Fibroblast of the aortic adventitia (primary cell): ENCODE measurements at regions not wholly inside any gene's neighbourhood (a gene's known extent, or its start where the extent isn't known, plus 50 kb on each side); places are given as distances from the start of the nearest gene placed in this dataset.

Source experiments
- DNase-seq: peaks from one replicate; pipeline ENCODE4 v3.0.0-alpha.2; 2010; ENCODE audit warnings: low read depth
- H3K4me3 ChIP-seq: 2 replicates; pipeline ENCODE4 v1.5.1; 2011; ENCODE audit warnings: low read depth, mild to moderate bottlenecking, control low read depth, low read length, moderate library complexity
- TF ChIP-seq, protein P1 (sequence below): IDR thresholded peaks from 2 replicates; pipeline ENCODE4 v1.5.1; 2011; ENCODE audit warnings: mild to moderate bottlenecking, low read length, control low read depth, inconsistent platforms; ENCODE audit not compliant: insufficient read depth

DNA sequence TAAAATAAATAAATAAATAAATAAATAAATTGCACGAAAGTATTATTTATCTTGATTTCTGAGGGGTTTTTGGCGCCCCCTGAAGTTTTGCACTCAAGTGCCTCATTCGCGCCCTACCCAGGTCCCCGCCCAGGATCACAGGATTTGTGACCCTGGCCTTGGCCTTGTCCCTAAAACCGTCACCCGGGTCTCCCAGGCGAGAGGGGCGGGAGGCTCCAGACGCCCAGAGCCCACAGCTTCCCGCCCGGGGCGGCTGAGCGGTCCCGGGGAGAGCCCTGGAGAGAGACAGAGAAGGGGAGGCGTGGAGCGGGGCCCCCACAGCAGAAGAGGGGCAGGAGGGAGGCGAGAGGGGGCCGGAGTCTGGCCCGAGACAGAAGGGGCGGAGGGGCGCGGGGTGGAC lies 91.8 kb upstream of the CASZ1 start:
- H3K4me3 ChIP-seq, result no peak overlapping the region
- no peak for DNase-seq
- TF ChIP-seq, protein P1, sequence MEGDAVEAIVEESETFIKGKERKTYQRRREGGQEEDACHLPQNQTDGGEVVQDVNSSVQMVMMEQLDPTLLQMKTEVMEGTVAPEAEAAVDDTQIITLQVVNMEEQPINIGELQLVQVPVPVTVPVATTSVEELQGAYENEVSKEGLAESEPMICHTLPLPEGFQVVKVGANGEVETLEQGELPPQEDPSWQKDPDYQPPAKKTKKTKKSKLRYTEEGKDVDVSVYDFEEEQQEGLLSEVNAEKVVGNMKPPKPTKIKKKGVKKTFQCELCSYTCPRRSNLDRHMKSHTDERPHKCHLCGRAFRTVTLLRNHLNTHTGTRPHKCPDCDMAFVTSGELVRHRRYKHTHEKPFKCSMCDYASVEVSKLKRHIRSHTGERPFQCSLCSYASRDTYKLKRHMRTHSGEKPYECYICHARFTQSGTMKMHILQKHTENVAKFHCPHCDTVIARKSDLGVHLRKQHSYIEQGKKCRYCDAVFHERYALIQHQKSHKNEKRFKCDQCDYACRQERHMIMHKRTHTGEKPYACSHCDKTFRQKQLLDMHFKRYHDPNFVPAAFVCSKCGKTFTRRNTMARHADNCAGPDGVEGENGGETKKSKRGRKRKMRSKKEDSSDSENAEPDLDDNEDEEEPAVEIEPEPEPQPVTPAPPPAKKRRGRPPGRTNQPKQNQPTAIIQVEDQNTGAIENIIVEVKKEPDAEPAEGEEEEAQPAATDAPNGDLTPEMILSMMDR, result no peak

DNA sequence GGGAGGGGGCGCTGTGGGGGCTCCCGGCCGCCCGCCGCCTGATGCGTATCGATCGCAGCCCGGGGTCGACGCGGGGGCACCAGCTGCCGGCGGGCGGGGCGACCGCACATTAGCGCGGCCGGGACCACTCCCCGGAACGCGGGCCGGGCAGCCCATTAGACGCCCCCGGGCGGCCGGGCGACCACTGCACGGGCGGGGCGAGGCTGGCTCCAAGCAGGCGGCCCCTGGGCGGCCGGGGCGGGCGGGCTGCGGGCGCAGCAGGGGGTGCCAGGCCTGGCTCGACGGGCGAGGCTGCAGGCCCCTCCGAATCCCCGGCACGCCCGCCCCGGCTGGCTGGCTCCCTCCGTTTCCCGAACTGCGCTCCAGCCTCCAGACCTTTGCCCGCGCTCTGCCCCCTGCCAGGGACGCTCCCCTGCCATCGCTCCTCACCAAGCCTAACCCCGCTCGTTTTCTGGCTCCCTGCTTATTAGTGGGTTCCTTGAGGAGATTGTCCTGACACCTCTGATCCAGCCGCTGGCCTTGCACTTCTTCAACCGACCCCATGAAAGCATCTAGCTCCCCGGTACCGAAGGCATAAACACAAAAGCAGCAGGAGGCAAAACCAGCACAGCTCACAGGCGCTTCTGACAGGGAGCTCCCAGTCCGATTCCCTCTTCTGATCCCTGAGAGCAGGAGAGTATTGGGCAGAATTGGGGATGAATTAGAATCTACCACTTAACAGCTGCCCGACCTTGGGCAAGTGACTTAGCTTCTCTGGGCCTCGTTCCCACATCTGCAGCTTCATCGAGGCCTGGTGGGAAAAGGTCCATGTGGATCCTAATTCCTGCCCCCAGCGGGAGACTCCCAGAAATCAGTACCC lies 92.6 kb upstream of the CASZ1 start:
- no peak for DNase-seq
- TF ChIP-seq, protein P1, result no peak
- H3K4me3 ChIP-seq, result no peak overlapping the region

DNA sequence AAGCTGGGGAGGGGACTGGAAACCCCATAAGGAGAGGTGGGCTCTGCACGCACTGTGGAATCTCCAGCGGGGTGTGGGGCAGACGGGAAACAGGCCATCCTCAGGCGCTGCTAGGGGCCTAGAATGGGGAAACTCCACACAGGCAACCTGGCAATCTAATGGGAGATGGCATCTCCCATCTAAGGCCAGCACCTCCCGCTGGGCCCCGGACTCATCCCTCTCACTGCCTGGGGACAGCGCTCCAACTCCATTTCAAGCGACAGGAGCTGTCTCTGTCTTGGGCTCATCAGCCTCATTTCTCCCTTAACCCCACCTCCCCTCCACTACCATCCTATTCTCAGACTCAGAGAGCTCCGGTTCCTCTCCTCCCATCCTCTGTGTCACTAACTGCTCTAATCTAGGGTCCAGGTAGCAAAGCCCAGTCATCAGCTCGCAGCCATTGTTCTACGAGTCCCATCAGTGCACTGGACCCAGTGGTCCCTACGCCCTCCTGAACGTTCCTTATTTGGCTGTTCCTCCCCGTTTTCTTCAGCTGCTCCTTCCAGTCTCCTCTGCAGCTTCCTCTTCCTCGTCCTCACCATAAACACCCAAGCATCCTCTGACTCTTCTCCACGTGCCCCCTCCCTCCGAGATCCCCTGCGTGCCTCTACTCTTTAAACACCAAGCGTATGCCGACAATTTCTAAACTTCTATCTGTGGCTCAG lies 93.4 kb upstream of the CASZ1 start:
- TF ChIP-seq, protein P1, result no peak
- DNase-seq, result no peak

DNA sequence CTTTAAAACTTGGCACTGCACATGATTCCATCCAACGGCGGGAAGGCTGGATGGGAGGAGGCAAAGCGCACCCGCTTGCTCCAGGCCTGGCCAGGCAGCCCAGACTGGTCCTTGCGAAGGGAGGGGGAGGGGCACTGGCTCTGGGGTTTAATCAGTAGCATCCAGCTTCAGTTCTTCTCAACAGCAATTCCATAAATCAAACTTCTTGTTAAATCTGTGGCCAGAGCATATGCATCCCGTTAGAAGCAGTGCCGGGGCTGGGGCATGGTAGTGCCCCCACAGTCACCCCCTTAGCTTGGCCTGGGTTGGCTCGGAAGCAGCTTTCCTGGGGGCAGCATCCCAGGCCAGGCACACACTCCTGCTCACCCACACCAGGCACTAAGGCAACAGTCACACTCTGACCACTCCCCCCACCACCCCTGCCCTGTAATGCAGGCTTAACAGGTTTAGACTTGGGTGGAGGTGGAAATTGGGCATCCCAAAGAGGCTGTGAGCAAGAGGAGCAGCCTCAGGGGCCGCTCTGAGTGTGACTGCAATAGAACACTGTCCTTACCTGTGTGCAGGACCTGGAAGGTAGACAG lies 94.1 kb upstream of the CASZ1 start:
- H3K4me3 ChIP-seq, result no peak overlapping the region
- TF ChIP-seq, protein P1, result no peak

More for the DNA sequence above, 93.4 kb upstream of the CASZ1 start:
- no peak overlapping the region for H3K4me3 ChIP-seq

DNA sequence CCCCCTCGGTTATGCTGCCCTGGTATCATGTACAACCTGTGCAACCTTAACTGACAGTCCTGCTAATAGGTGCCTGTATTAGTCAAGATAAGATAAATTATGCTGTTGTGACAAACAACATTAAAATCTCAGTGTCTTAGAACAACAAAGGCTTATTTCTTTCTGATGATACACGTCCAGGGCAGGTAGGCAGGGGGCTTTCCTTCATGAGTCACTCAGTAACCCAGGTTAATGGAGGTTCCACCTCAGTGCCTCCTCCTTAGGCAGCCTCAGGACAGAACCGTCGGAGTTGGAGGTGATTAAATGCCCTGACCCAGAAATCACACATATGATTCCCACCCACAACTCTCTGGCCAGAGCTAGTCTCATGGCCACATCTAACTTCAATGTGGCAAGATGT lies 94.6 kb upstream of the CASZ1 start:
- no peak overlapping the region for H3K4me3 ChIP-seq
- TF ChIP-seq, protein P1, result no peak
- DNase-seq, result no peak

More for the DNA sequence above, 94.1 kb upstream of the CASZ1 start:
- DNase-seq, result no peak

DNA sequence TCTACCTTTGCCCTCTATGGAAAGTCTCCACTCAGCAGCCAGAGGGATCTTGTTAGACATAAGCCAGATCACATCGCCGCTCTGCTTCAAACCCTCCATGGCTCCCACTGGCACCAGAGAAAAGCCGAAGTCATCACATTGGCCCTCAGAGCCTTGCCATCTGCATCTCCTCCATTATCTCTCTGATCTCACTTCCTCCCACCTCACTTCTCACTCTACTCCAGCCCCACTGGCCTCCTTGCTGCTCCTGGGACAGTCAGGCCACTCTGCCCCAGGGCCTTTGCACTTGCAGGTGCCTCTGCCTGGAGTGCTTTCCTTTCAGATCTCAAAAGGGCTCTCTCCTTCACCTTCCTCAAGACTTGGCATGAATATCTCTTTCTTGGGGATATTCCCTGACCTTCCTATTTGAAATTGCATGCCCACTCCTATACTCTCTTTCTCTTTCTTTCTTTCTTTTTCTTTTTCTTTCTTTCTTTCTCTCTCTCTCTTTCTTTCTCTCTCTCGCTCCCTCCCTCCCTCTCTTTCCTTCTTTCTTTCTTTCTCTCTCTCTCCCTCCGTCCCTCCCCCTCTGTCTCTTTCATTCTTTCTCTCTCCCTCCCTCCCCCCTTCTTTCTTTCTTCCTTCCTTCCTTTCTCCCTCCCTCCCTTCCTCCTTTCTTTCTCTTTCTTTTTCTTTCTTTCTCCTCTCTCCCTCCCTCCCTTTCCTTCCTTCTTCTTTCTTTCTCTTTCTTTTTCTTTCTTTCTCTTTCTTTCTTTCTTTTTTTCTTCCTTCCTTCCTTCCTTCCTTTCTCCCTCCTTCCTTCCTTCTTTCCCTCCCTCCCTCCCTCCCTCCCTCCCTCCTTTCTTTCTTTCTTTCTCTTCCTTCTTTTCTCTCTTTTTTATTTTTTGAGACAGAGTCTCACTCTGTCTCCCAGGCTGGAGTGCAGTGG lies 96.0 kb upstream of the CASZ1 start:
- TF ChIP-seq, protein P1, result no peak
- H3K4me3 ChIP-seq, result no peak overlapping the region
- DNase-seq, result no peak
